ENCODE measurements at regions not wholly inside any gene's neighbourhood (a gene's known extent, or its start where the extent isn't known, plus 50 kb on each side); places are given as distances from the start of the nearest gene placed in this dataset.

DNA sequence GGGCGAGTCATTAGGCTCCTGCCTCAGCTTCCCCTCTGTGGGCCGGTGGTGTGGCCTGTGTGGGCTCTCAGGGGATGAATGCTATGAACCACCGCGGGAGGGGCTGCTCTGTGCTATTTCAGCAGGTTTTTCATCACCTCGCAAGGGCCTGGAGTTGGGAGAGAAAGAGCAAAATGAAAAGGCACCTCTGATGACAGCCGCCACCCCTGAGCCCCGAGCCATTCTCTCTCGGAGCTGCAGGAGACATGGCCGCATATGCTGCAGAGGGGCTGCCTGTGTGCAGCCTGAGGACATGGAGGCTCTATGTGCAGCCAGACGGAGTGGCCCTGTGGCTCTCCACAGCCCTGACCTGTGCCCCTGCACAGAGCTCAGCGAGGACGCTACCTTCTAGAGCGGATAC is 96.2 kb upstream of the CTDP1 start:
- no peaks in the 10 kb centered on the region for H3K9me3 ChIP-seq (ENCODE audit: control insufficient read depth in 4 of 4, low read length in 3 of 4)

DNA sequence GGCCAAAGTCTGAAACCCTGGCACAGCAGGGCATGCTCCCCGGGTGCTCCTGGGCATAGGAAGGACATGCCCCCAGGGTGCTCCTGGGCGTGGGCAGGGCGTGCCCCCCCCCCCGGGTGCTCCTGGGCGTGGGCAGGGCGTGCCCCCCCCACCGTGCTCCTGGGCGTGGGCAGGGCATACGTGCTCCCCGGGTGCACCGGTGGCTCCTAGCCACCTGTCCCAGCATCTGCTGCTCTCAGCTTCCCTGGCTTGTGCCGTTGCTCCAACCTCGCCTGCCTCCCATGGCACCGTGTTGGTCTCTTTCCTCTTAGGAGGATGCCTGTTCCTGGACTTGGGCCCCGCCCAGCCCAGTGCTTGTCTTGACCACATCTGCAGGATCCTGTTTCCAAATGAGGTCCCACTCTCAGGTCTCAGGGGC is 95.6 kb upstream of the CTDP1 start:
- H3K4me1 ChIP-seq (ENCODE audit: control insufficient read depth in 4 of 4, insufficient read depth in 4 of 4, low read length in 3 of 4) = no peaks in the 10 kb centered on the region
- no peaks in the 10 kb centered on the region for H3K9me3 ChIP-seq (ENCODE audit: control insufficient read depth in 4 of 4, low read length in 3 of 4)
- no peak for DNase-seq (ENCODE audit: low spot score)
- H3K27me3 ChIP-seq (ENCODE audit: control insufficient read depth in 4 of 4, insufficient read depth in 4 of 4, low read length in 3 of 4) = no peaks in the 10 kb centered on the region
- WGBS = 65% methylated on average over 15 of the region's 15 CpGs
- no peak overlapping the region for H3K9ac ChIP-seq (ENCODE audit: low read depth in 1 of 2, low read length in 2 of 2)
- TF ChIP-seq, protein P1, sequence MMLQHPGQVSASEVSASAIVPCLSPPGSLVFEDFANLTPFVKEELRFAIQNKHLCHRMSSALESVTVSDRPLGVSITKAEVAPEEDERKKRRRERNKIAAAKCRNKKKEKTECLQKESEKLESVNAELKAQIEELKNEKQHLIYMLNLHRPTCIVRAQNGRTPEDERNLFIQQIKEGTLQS (IDR thresholded peaks at IDR 0.05) = no peak
- TF ChIP-seq RAD21 (IDR thresholded peaks at IDR 0.05) (no peak), YY1 (IDR thresholded peaks at IDR 0.05) (no peak)
- H3K4me3 ChIP-seq (ENCODE audit: low read depth in 1 of 3, low read length in 3 of 3) = no peak overlapping the region
- H3K27ac ChIP-seq (ENCODE audit: low read depth in 1 of 2, low read length in 2 of 2) = no peak overlapping the region
- no peaks in the 10 kb centered on the region for H3K36me3 ChIP-seq (ENCODE audit: control insufficient read depth in 4 of 4, insufficient read depth in 3 of 4, low read depth in 1 of 4, low read length in 3 of 4)

More for the DNA sequence above, 96.2 kb upstream of the CTDP1 start:
- TF ChIP-seq HNF4A (conservative IDR thresholded peaks at IDR 0.05) (no peak), HNF4G (IDR thresholded peaks at IDR 0.05) (no peak), RAD21 (IDR thresholded peaks at IDR 0.05) (no peak), RXRA (IDR thresholded peaks at IDR 0.05) (no peak), FOXA2 (IDR thresholded peaks at IDR 0.05) (no peak), EGR1 (IDR thresholded peaks at IDR 0.05; ENCODE audit: low read depth in 2 of 2) (no peak), TAF1 (conservative IDR thresholded peaks at IDR 0.05) (no peak), GABPA (IDR thresholded peaks at IDR 0.05 in 1 of 2, conservative IDR thresholded peaks at IDR 0.05 in 1 of 2) (no peak), JUND (IDR thresholded peaks at IDR 0.05) (no peak), FOXA1 (IDR thresholded peaks at IDR 0.05) (no peak), NR2F2 (IDR thresholded peaks at IDR 0.05) (no peak), YY1 (IDR thresholded peaks at IDR 0.05) (no peak)
- TF ChIP-seq, protein P2, sequence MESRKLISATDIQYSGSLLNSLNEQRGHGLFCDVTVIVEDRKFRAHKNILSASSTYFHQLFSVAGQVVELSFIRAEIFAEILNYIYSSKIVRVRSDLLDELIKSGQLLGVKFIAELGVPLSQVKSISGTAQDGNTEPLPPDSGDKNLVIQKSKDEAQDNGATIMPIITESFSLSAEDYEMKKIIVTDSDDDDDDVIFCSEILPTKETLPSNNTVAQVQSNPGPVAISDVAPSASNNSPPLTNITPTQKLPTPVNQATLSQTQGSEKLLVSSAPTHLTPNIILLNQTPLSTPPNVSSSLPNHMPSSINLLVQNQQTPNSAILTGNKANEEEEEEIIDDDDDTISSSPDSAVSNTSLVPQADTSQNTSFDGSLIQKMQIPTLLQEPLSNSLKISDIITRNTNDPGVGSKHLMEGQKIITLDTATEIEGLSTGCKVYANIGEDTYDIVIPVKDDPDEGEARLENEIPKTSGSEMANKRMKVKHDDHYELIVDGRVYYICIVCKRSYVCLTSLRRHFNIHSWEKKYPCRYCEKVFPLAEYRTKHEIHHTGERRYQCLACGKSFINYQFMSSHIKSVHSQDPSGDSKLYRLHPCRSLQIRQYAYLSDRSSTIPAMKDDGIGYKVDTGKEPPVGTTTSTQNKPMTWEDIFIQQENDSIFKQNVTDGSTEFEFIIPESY (IDR thresholded peaks at IDR 0.05) = no peak
- TF ChIP-seq, protein P3, sequence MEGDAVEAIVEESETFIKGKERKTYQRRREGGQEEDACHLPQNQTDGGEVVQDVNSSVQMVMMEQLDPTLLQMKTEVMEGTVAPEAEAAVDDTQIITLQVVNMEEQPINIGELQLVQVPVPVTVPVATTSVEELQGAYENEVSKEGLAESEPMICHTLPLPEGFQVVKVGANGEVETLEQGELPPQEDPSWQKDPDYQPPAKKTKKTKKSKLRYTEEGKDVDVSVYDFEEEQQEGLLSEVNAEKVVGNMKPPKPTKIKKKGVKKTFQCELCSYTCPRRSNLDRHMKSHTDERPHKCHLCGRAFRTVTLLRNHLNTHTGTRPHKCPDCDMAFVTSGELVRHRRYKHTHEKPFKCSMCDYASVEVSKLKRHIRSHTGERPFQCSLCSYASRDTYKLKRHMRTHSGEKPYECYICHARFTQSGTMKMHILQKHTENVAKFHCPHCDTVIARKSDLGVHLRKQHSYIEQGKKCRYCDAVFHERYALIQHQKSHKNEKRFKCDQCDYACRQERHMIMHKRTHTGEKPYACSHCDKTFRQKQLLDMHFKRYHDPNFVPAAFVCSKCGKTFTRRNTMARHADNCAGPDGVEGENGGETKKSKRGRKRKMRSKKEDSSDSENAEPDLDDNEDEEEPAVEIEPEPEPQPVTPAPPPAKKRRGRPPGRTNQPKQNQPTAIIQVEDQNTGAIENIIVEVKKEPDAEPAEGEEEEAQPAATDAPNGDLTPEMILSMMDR (IDR thresholded peaks at IDR 0.05; ENCODE audit: low read depth, low read length, missing input control) = no peak
- TF ChIP-seq, protein P4, sequence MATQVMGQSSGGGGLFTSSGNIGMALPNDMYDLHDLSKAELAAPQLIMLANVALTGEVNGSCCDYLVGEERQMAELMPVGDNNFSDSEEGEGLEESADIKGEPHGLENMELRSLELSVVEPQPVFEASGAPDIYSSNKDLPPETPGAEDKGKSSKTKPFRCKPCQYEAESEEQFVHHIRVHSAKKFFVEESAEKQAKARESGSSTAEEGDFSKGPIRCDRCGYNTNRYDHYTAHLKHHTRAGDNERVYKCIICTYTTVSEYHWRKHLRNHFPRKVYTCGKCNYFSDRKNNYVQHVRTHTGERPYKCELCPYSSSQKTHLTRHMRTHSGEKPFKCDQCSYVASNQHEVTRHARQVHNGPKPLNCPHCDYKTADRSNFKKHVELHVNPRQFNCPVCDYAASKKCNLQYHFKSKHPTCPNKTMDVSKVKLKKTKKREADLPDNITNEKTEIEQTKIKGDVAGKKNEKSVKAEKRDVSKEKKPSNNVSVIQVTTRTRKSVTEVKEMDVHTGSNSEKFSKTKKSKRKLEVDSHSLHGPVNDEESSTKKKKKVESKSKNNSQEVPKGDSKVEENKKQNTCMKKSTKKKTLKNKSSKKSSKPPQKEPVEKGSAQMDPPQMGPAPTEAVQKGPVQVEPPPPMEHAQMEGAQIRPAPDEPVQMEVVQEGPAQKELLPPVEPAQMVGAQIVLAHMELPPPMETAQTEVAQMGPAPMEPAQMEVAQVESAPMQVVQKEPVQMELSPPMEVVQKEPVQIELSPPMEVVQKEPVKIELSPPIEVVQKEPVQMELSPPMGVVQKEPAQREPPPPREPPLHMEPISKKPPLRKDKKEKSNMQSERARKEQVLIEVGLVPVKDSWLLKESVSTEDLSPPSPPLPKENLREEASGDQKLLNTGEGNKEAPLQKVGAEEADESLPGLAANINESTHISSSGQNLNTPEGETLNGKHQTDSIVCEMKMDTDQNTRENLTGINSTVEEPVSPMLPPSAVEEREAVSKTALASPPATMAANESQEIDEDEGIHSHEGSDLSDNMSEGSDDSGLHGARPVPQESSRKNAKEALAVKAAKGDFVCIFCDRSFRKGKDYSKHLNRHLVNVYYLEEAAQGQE (IDR thresholded peaks at IDR 0.05) = no peak
- TF ChIP-seq, protein P1 (IDR thresholded peaks at IDR 0.05) = no peak
- Histone ChIP-seq H3K9ac (ENCODE audit: low read depth in 1 of 2, low read length in 2 of 2) (no peak overlapping the region), H3K4me1 (ENCODE audit: control insufficient read depth in 4 of 4, insufficient read depth in 4 of 4, low read length in 3 of 4) (no peaks in the 10 kb centered on the region), H3K4me3 (ENCODE audit: low read depth in 1 of 3, low read length in 3 of 3) (no peak overlapping the region), H3K27me3 (ENCODE audit: control insufficient read depth in 4 of 4, insufficient read depth in 4 of 4, low read length in 3 of 4) (no peaks in the 10 kb centered on the region), H3K36me3 (ENCODE audit: control insufficient read depth in 4 of 4, insufficient read depth in 3 of 4, low read depth in 1 of 4, low read length in 3 of 4) (no peaks in the 10 kb centered on the region), H3K27ac (ENCODE audit: low read depth in 1 of 2, low read length in 2 of 2) (no peak overlapping the region)
- 87% methylated on average over 13 of the region's 13 CpGs for WGBS
- DNase-seq (ENCODE audit: low spot score) = no peak

Data from liver (tissue), 8 donors.